ENCODE measurements at regions not wholly inside any gene's neighbourhood (a gene's known extent, or its start where the extent isn't known, plus 50 kb on each side); places are given as distances from the start of the nearest gene placed in this dataset.

DNA sequence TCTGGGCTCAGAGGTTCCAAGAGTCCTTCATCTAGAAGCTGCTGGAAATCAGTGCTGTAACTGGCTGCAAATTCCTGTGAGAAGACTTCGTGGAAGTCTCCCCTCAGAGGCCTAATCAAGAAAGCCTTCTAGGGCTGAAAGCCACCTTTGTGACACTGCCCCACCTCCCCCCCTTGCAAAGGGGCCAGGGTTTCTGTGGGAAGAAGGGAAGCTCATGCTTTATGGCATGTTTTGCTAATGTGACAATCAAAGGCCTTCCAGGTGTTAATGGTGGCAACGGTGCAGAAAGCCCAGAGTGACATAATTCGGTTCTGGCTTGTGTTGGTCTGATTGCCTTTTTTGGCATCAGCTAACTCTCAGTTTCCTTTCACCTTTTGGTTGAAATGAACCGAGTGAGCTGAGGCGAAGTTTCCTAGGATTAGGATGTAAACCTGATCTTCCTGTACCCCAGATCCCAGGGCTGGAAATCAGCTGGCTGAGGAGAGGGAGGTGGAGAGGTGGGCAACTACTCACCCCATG lies 126.9 kb upstream of the TRIB2 start:
- TF ChIP-seq, protein P1, sequence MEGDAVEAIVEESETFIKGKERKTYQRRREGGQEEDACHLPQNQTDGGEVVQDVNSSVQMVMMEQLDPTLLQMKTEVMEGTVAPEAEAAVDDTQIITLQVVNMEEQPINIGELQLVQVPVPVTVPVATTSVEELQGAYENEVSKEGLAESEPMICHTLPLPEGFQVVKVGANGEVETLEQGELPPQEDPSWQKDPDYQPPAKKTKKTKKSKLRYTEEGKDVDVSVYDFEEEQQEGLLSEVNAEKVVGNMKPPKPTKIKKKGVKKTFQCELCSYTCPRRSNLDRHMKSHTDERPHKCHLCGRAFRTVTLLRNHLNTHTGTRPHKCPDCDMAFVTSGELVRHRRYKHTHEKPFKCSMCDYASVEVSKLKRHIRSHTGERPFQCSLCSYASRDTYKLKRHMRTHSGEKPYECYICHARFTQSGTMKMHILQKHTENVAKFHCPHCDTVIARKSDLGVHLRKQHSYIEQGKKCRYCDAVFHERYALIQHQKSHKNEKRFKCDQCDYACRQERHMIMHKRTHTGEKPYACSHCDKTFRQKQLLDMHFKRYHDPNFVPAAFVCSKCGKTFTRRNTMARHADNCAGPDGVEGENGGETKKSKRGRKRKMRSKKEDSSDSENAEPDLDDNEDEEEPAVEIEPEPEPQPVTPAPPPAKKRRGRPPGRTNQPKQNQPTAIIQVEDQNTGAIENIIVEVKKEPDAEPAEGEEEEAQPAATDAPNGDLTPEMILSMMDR (optimal IDR thresholded peaks at IDR 0.05 in 1 of 3, IDR thresholded peaks at IDR 0.05 in 1 of 3, conservative IDR thresholded peaks at IDR 0.05 in 1 of 3; ENCODE audit: extremely low read depth in 1 of 3, insufficient read depth in 2 of 3, low read length in 3 of 3), result no peak
- TF ChIP-seq EZH2 (IDR thresholded peaks at IDR 0.05; ENCODE audit: low read length), result no peak
